Left lobe of liver (tissue), 2 donors: ENCODE measurements at regions not wholly inside any gene's neighbourhood (a gene's known extent, or its start where the extent isn't known, plus 50 kb on each side); places are given as distances from the start of the nearest gene placed in this dataset.
A peak's percentile ranks its signal among the peaks of the same experiment; 100 is the strongest.

ENCODE experiments used
- ATAC-seq: fragments of 200-7000 bp; cut with Tn5 transposase; one replicate; pipeline ENCODE4 v1.9.1; 2020; ENCODE audit warnings: mild to moderate bottlenecking, moderate library complexity
- DNase-seq: peaks from one replicate; pipeline ENCODE4 v3.0.0-alpha.2; 2020; ENCODE audit warnings: low spot score
- donor health status: DM: no; HTN: no; CAD: no; lungs with moderate emphysema.
- donor health status: DM: no; HTN: yes; CAD: no.

DNA sequence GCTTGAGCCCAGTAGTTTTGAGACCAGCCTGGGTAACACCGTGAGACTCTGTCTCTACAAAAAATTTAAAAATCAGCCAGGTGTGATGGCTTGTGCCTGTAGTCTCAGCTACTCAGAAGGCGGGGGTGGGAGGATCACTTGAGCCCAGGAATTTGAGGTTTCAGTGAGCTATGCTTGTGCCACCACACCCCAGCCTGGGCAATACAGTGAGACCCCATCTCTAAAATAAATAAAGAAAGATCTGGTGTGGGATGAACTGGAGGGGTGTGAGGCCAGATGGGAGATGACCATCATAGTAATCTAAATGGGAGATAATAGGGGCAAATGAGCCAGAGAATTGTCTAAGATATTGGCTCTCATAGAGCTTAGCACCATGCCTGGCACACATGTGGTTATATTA lies 60.1 kb upstream of the TRABD2B start:
- ATAC-seq: no peak
- no peak for DNase-seq

GRCh38 chr1:48055876-48056764 lies 58.9 kb upstream of the TRABD2B start:
- no peak for DNase-seq
- peak; percentile 46 for ATAC-seq

DNA sequence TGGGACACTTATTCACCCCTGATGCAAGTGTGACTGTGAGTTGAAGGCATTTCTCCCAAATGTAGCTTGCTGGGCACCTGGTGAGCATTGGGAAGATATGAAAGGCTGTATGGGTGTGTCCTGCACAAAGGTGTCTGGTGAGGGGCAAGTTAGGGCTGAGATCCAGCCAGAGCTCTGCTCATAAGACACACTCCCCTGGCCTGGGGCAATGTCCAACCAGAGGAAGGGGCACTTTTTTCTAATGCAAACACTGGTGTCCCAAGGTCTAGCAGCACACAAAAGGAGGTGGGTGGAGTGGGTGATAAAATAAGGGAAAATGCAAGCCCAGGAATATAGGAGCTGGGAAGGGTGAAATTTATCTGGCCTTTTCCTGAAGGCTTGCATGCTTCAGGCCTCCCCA lies 57.0 kb upstream of the TRABD2B start:
- ATAC-seq: no peak

DNA sequence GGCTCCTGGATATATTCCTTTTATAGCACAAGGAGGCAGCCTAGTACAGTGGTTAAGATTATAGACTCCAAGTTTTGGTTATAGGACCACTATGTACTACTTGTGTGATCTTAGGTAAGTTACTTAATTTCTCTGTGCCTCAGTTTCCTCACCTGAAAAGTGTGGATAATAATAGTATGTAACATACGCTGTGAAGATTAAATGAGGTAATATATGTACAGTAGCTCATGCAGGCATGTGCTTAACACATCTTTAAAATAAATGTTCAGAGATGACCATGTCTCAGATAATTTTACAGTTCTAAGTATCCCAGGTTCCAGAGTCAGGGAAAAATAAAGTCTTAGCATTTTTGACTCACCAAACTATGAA lies 55.7 kb upstream of the TRABD2B start:
- no peak for ATAC-seq
- no peak for DNase-seq

More for the DNA sequence above, 57.0 kb upstream of the TRABD2B start:
- DNase-seq: no peak

DNA sequence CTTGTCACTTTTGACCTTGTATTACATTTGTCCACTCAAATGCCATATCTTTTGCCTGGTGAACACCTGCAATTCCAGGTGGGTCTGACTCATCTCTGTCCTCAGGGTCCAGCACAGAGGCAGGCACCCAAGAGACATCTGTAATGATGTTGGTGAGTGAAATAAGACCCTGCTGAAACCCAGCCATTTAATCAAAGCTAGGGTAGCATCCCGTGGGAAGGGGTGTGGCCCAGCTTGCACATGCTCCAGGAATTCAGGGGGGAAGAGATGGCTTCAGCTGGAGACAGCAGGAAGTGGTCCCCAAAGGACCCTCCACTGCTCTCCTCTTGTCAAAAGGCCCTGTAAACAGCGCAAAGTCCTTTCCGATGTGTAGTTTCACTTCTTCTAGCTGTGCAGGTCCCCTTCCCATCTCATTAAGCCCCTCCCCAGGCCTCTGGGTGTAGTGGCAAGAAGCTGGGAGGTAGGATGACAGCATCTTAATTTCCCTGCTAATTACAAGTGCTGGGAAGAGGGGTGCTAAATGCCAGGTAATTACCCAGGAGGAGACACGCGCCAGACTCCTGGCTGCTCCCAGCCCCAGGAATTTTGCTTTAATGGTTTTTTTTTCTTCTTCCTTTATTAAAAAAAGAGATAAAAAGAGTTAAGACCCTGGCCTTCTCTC lies 54.4 kb upstream of the TRABD2B start:
- no peak for ATAC-seq

DNA sequence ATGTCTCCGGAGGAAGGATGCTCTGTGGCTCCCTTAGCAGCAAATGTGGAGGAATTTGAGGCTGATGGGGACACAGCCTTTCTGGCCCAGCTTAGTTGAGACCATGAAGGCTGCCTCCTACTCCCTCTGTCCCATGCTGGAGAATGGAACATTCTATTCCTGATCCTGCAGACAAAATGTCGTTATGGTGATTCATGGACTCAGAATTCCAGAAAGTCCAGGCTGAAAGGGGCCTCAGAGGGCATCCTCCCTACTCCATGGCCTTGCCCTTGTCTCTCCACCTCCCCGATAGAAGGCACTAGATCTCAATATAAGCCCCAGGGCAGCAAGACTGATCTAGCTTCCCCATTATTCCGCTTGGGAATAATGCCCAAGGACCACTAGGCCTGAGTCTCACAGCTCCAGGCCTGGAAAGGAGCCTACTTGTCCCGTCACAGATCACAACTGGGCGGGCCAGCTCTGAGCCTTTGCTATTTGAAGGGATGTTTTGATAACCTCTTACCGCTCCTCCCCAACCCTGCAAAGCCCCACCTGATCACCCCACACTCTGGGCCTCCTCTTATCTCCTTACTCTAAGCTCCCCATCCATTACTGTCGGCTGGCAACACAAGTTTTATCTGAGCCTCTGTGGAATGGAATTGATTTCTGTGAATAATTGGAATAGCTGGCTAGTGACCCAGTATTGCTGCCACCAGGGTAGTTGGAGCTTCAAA lies 52.8 kb upstream of the TRABD2B start:
- ATAC-seq (peak; percentile 24), DNase-seq (no peak)

More for the DNA sequence above, 54.4 kb upstream of the TRABD2B start:
- DNase-seq: no peak

GRCh38 chr1:48048980-48049379 lies 51.8 kb upstream of the TRABD2B start:
- no peak for DNase-seq
- no peak for ATAC-seq

DNA sequence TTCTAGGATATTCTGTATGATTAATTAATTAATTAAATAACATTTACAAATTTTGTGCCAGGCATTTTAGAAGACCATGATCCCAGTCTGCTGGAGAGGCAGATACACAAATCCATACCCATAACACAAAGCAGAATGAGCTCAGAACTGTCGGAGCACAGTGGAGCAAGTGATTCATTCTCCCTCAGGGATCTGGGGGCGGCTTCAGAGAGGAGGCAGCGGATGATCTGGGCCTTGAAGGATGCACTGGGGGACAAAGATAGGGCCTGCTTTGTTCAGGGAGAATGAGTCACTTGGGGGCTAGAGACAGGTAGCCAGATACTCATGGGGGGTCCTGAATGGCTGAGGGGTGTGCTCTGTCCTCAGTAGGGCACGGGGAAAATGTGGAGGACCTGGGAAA lies 50.9 kb upstream of the TRABD2B start:
- DNase-seq (no peak), ATAC-seq (no peak)

DNA sequence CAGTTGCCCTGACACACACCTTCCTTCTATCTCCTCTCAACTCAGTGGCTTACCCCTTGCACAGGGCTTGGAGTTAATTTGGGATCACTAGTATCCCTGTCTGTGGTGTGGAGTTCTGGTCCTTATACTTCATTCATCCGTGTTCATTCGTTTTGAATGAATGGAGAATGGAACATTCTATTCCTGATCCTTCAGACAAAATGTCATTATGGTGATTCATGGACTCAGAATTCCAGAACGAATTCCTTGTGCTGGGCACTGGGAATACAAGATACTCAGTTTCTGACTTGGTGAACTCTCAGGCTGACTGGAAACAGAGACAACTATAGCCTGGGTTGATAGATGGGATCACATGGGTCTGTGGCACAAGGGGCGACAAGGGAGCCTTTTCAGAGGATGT lies 49.9 kb upstream of the TRABD2B start:
- ATAC-seq (no peak), DNase-seq (no peak)
